Activated CD4-positive, CD25-positive, alpha-beta regulatory T cell (primary cell): ENCODE measurements at regions not wholly inside any gene's neighbourhood (a gene's known extent, or its start where the extent isn't known, plus 50 kb on each side); places are given as distances from the start of the nearest gene placed in this dataset.

Experiments used
- DNase-seq, 4 experiments: peaks; one replicate each; lab custom pipeline; 2025; lab: John Stamatoyannopoulos, UW

GRCh38 chr17:72576289-72576759 is 455.5 kb downstream of the SOX9 start:
- no peak for DNase-seq

- no peak for DNase-seq
Observed at GRCh38 chr17:72578817-72579470, 458.1 kb downstream of the SOX9 start.

GRCh38 chr17:72579990-72580320 is 459.1 kb downstream of the SOX9 start:
- DNase-seq = no peak

DNA sequence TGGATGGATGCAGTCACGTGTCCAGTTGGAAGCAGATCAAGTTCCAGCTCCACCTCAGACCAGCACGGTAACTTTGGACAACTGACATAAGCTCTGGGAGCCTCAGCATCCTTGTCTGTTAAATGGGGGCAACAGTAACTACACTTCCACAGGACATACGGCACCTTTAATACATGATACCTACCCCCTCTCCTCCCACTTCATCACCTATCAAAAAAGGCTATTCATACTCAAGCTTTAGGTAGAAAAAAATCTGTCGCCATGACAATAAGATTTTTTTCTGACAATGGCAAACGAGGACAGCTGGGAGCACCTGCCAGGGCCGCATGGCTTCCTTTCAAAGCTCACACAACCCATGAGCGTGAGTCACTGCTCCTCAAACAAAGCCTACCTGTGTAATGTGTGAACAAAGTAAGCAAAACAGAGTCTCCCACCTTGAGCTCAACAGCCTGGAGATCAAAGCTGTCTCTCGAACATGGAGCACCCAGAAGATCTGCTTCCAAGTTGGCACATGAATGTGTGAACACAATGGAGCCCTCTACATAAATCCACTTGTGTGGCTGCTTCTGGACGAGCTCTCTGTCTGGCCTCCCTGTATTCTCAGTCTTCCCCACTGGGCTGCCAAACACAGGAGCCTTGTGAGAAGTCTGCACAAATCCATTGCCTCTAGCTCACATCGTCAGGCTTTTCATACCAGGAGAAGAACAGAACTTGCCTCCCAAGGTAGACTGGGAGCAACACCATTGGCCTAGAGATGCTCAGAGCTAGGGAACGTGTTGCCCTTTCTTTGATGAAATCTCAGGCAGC is 459.7 kb downstream of the SOX9 start:
- DNase-seq = no peak

DNA sequence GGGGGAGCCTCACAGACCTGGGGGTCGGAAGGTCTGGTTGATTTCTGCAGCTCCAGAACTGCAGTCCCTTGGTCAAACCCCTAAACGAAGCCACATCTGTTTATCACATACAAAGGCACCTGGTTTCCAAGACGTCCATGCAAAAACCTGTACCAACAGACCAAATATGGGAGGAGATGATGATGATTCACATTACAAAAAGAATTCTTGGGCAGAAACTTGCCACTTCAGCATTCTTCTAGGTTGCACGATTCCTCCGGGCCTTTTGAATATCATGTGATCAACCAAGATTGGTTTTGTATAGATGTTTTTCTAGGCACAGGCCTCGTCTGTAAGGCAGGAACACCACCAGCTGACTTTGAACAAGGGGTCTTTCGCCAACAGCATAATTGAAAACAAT is 466.3 kb downstream of the SOX9 start:
- DNase-seq = no peak

- DNase-seq = no peak
Observed at GRCh38 chr17:72587773-72588511, 467.1 kb downstream of the SOX9 start.

- DNase-seq = no peak
Observed at GRCh38 chr17:72588561-72588960, 467.7 kb downstream of the SOX9 start.

DNA sequence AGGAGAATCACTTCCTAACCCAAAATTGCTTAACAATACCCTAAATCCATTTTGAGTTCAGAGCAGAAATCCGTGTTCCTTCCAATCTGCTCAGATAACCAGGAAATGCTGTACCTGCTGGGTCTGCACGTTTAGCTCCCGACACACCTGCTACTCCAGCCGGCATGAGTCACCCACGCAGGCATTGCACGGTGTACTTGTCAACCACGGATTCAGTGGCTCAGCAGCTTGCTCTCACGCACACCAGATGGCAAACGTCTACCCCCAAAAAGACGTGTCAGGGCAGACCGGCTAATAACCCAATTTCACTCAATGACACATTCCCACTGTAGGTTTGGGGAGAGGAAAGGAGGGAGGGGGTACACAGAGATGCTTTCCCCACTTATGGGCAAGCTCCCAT is 468.1 kb downstream of the SOX9 start:
- no peak for DNase-seq

DNA sequence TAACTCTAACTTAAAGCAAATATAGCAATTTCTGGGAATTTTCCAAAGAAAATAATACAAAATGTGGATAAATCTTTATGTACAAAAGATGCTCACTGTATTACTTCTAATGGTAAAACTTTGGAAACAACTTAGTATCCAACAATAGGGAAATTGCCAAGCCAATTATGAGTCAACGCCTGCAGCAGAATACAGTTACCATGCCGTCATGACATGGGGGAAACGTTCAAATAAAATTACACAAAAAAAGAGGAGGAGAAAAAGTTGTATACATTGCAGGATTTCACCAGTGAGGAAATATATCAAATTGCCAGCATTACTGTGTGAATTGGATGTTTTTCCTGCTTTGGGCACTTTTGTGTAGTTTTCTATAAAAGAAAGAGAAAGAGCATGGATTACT is 469.6 kb downstream of the SOX9 start:
- no peak for DNase-seq

GRCh38 chr17:72590882-72591281 is 470.1 kb downstream of the SOX9 start:
- DNase-seq = no peak

GRCh38 chr17:72591289-72592241 is 470.7 kb downstream of the SOX9 start:
- no peak for DNase-seq

GRCh38 chr17:72592242-72592966 is 471.6 kb downstream of the SOX9 start:
- DNase-seq = no peak

GRCh38 chr17:72592967-72593325 is 472.1 kb downstream of the SOX9 start:
- no peak for DNase-seq

GRCh38 chr17:72594248-72594647 is 473.4 kb downstream of the SOX9 start:
- DNase-seq = no peak
